KMS-11 (cell line): ENCODE measurements at regions not wholly inside any gene's neighbourhood (a gene's known extent, or its start where the extent isn't known, plus 50 kb on each side); places are given as distances from the start of the nearest gene placed in this dataset.
A peak's percentile ranks its signal among the peaks of the same experiment; 100 is the strongest.

Experiments
- H2AFZ ChIP-seq: fragments of 200-600 bp; sonication (generic); 2 replicates; pipeline ENCODE4 v1.6.1; 2016; ENCODE audit warnings: antibody characterized with exemption, mixed run types, low read depth
- H3K27ac ChIP-seq: fragments of 200-600 bp; sonication (generic); 2 replicates; pipeline ENCODE4 v1.6.1; 2016; ENCODE audit warnings: mild to moderate bottlenecking, mixed run types
- H3K27me3 ChIP-seq: fragments of 200-600 bp; sonication (generic); 2 replicates; pipeline ENCODE4 v1.6.1; 2017; ENCODE audit warnings: mild to moderate bottlenecking, low read depth, mixed run types, moderate library complexity; ENCODE audit not compliant: insufficient read depth
- H3K36me3 ChIP-seq: fragments of 200-600 bp; sonication (generic); 2 replicates; pipeline ENCODE4 v1.6.1; 2017; ENCODE audit warnings: mild to moderate bottlenecking, mixed run types; ENCODE audit not compliant: insufficient read depth
- H3K4me1 ChIP-seq: fragments of 200-600 bp; sonication (generic); 2 replicates; pipeline ENCODE4 v1.6.1; 2016; ENCODE audit warnings: mild to moderate bottlenecking, low read depth, mixed run types; ENCODE audit not compliant: poor library complexity, severe bottlenecking
- H3K4me2 ChIP-seq: fragments of 200-600 bp; sonication (generic); 2 replicates; pipeline ENCODE4 v1.7.0; 2016; ENCODE audit warnings: mild to moderate bottlenecking, mixed run types
- H3K4me3 ChIP-seq: fragments of 200-600 bp; sonication (generic); IDR thresholded peaks from 2 replicates; pipeline ENCODE4 v1.6.1; 2017; ENCODE audit warnings: low read depth, low read length, mixed read lengths; ENCODE audit not compliant: insufficient read depth
- H3K79me2 ChIP-seq: fragments of 200-600 bp; sonication (generic); 2 replicates; pipeline ENCODE4 v1.6.1; 2016; ENCODE audit warnings: low read depth, mixed run types; ENCODE audit not compliant: insufficient read depth
- H3K9ac ChIP-seq: fragments of 200-600 bp; sonication (generic); 2 replicates; pipeline ENCODE4 v1.6.1; 2016; ENCODE audit warnings: mild to moderate bottlenecking, mixed run types
- H4K20me1 ChIP-seq: fragments of 200-600 bp; sonication (generic); 2 replicates; pipeline ENCODE4 v1.6.1; 2016; ENCODE audit warnings: mild to moderate bottlenecking, mixed run types; ENCODE audit not compliant: insufficient read depth
- TF ChIP-seq, protein P1 (sequence below): fragments of 200-600 bp; sonication (generic); conservative IDR thresholded peaks from 2 replicates; pipeline ENCODE4 v1.6.1; 2017; ENCODE audit warnings: low read depth, mild to moderate bottlenecking, antibody characterized with exemption, low read length, moderate library complexity, mixed read lengths

DNA sequence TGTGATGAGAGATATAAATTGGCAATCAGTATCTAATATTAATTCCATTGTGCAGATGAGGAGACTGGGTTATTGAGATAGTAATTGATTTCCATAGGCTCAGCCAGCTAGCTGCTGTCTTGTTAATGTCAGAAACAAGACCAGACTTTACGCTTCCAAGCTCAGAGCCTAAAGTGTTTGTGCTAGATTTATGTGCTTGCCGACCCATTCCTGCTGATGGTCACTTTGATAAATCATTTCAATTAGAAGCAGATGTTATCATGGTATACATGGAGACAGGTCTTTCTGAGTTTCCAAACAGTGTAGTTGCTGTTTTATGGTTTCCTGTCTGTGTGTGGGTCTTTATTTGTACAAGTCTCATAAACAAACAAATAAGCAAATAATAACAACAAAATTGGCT, 92.8 kb downstream of the AQP4 start:
- no peaks in the 10 kb centered on the region for H4K20me1 ChIP-seq
- H2AFZ ChIP-seq = no peak overlapping the region
- TF ChIP-seq, protein P1, sequence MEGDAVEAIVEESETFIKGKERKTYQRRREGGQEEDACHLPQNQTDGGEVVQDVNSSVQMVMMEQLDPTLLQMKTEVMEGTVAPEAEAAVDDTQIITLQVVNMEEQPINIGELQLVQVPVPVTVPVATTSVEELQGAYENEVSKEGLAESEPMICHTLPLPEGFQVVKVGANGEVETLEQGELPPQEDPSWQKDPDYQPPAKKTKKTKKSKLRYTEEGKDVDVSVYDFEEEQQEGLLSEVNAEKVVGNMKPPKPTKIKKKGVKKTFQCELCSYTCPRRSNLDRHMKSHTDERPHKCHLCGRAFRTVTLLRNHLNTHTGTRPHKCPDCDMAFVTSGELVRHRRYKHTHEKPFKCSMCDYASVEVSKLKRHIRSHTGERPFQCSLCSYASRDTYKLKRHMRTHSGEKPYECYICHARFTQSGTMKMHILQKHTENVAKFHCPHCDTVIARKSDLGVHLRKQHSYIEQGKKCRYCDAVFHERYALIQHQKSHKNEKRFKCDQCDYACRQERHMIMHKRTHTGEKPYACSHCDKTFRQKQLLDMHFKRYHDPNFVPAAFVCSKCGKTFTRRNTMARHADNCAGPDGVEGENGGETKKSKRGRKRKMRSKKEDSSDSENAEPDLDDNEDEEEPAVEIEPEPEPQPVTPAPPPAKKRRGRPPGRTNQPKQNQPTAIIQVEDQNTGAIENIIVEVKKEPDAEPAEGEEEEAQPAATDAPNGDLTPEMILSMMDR = no peak

DNA sequence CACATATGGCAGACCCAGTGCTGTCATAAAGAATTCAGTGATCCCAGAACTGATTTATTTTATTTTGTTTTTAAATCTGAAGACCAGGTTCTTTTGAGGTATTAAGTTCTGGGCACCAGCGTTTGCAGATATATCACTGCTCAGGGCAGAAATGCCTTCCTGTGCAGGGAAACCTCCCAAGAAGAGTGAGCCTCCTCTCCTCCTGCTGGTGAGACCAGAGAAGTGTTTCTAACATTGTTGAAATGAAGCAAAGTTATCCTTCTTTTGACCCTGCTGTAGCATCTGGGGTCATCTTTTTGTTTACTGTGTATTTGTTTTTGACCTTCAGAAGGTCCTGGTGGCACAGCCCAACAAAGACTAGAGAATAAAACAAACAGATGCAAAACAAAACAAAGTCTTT, 94.0 kb downstream of the AQP4 start:
- Histone ChIP-seq H2AFZ (no peak overlapping the region), H4K20me1 (no peaks in the 10 kb centered on the region), H3K4me2 (no peak overlapping the region), H3K79me2 (no peaks in the 10 kb centered on the region), H3K9ac (no peak overlapping the region), H3K27ac (no peak overlapping the region), H3K27me3 (no peaks in the 10 kb centered on the region), H3K4me3 (no peak overlapping the region), H3K36me3 (no peaks in the 10 kb centered on the region), H3K4me1 (no peaks in the 10 kb centered on the region)
- TF ChIP-seq, protein P1 = 0 out of 2 replicates have a peak, but pooled peaks have one; percentile 14

More for the DNA sequence above, 92.8 kb downstream of the AQP4 start:
- Histone ChIP-seq H3K27me3 (no peaks in the 10 kb centered on the region), H3K36me3 (no peaks in the 10 kb centered on the region), H3K4me2 (no peak overlapping the region), H3K79me2 (no peaks in the 10 kb centered on the region), H3K9ac (no peak overlapping the region), H3K27ac (no peak overlapping the region), H3K4me1 (no peaks in the 10 kb centered on the region), H3K4me3 (no peak overlapping the region)

DNA sequence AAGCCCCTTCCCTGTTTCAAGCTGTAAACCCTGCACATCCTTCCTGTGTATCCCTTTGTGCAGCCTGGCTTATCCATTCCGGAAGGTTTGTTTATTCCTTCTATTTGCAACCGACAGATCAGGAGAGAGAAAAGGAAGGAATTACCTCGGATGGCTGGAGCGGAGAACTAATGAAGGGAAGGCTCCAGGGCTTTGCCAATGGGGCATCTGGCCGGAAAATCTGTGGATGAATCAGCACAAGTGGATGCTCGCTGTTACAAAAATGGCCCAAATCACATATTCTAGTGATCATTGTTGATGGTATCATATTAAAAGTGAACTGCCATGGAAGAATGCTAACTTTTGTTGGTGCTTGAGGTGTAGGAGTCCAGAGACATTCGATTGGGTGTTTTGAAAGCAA, 97.1 kb downstream of the AQP4 start:
- Histone ChIP-seq H2AFZ (no peak overlapping the region), H3K27ac (no peak overlapping the region)
- TF ChIP-seq, protein P1 = no peak

DNA sequence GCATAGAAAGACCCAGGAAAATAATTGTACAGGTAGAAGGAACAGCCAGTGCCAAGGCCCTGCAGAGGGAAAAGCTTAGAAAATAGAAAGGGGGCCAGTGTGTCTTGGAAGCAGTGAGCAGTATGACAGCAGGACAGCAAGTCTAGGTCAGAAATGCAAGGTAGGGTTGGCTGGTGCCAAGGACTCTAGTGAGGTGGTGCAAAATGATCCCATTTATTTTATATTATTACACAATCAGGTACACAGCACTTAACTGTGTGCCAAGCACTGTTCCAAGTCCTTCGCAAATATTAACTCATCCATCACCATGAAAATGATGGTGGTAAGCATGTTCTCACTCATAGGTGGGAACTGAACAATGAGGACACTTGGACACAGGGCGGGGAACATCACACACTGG, 100.0 kb downstream of the AQP4 start:
- Histone ChIP-seq H3K9ac (no peak overlapping the region), H3K27ac (no peak overlapping the region)

More for the DNA sequence above, 97.1 kb downstream of the AQP4 start:
- Histone ChIP-seq H3K9ac (no peak overlapping the region), H3K36me3 (no peaks in the 10 kb centered on the region), H3K4me3 (no peak overlapping the region), H3K4me2 (no peak overlapping the region), H3K79me2 (no peaks in the 10 kb centered on the region), H4K20me1 (no peaks in the 10 kb centered on the region), H3K27me3 (no peaks in the 10 kb centered on the region), H3K4me1 (no peaks in the 10 kb centered on the region)

More for the DNA sequence above, 100.0 kb downstream of the AQP4 start:
- H3K4me2 ChIP-seq = no peak overlapping the region
- no peaks in the 10 kb centered on the region for H3K27me3 ChIP-seq
- H4K20me1 ChIP-seq = no peaks in the 10 kb centered on the region
- TF ChIP-seq, protein P1 = no peak
- no peak overlapping the region for H3K4me3 ChIP-seq
- H3K79me2 ChIP-seq = no peaks in the 10 kb centered on the region
- no peaks in the 10 kb centered on the region for H3K36me3 ChIP-seq
- no peaks in the 10 kb centered on the region for H3K4me1 ChIP-seq
- H2AFZ ChIP-seq = no peak overlapping the region
